MM.1S (cell line): ENCODE measurements at regions not wholly inside any gene's neighbourhood (a gene's known extent, or its start where the extent isn't known, plus 50 kb on each side); places are given as distances from the start of the nearest gene placed in this dataset.

Experiments used
- DNase-seq: peaks from one replicate; pipeline ENCODE4 v3.0.0-alpha.2; 2015
- H2AFZ ChIP-seq: fragments of 300-600 bp; sonication (generic); 2 replicates; pipeline ENCODE4 v1.6.0; 2016; ENCODE audit warnings: antibody characterized with exemption, low read length
- H3F3A ChIP-seq: fragments of 300-600 bp; sonication (generic); 2 replicates; pipeline ENCODE4 v1.6.1; 2016; ENCODE audit warnings: mild to moderate bottlenecking, antibody characterized with exemption, low read length, moderate library complexity, mixed read lengths; ENCODE audit not compliant: insufficient read depth
- H3K27ac ChIP-seq: fragments of 300-600 bp; sonication (generic); 2 replicates; pipeline ENCODE4 v1.5.1; 2016; ENCODE audit warnings: mild to moderate bottlenecking, low read length
- H3K27me3 ChIP-seq: fragments of 300-600 bp; sonication (generic); replicated peaks from 2 replicates; pipeline ENCODE4 v1.6.0; 2016; ENCODE audit warnings: low read length; ENCODE audit not compliant: insufficient read depth
- H3K36me3 ChIP-seq: fragments of 300-600 bp; sonication (generic); replicated peaks from 2 replicates; pipeline ENCODE4 v1.6.1; 2016; ENCODE audit warnings: mild to moderate bottlenecking, low read length, mixed read lengths; ENCODE audit not compliant: insufficient read depth
- H3K4me1 ChIP-seq: fragments of 300-600 bp; sonication (generic); 2 replicates; pipeline ENCODE4 v1.6.1; 2016; ENCODE audit warnings: low read length, mixed read lengths
- H3K4me2 ChIP-seq: fragments of 300-600 bp; sonication (generic); 2 replicates; pipeline ENCODE4 v1.6.0; 2016; ENCODE audit warnings: low read depth, low read length
- H3K4me3 ChIP-seq: fragments of 300-600 bp; sonication (generic); 2 replicates; pipeline ENCODE4 v1.5.1; 2016; ENCODE audit warnings: low read length, mixed read lengths
- H3K79me2 ChIP-seq: fragments of 300-600 bp; sonication (generic); 2 replicates; pipeline ENCODE4 v1.6.1; 2016; ENCODE audit warnings: mixed run types, low read length, mixed read lengths
- H3K9ac ChIP-seq: fragments of 300-600 bp; sonication (generic); 2 replicates; pipeline ENCODE4 v1.6.1; 2016; ENCODE audit warnings: low read length, mixed read lengths
- H3K9me2 ChIP-seq: fragments of 300-600 bp; sonication (generic); replicated peaks from 2 replicates; pipeline ENCODE4 v1.6.1; 2016; ENCODE audit warnings: mild to moderate bottlenecking, low read length, mixed read lengths; ENCODE audit not compliant: insufficient read depth
- H3K9me3 ChIP-seq: fragments of 300-600 bp; sonication (generic); replicated peaks from 2 replicates; pipeline ENCODE4 v1.6.1; 2016; ENCODE audit warnings: mild to moderate bottlenecking, low read length, mixed read lengths; ENCODE audit not compliant: insufficient read depth
- H4K20me1 ChIP-seq: fragments of 300-600 bp; sonication (generic); 2 replicates; pipeline ENCODE4 v1.6.1; 2016; ENCODE audit warnings: mild to moderate bottlenecking, low read length, moderate library complexity, mixed read lengths; ENCODE audit not compliant: insufficient read depth
- EZH2 ChIP-seq: fragments of 300-600 bp; sonication (generic); optimal IDR thresholded peaks from 2 replicates; pipeline ENCODE3; 2017; ENCODE audit warnings: low read depth, mild to moderate bottlenecking, antibody characterized with exemption, low read length, mixed read lengths
- EZH2phosphoT487 ChIP-seq: fragments of 300-600 bp; sonication (generic); IDR thresholded peaks from 2 replicates; pipeline ENCODE4 v1.6.1; 2018; ENCODE audit warnings: antibody characterized with exemption, low read length
- TF ChIP-seq, protein P1 (sequence below): fragments of 300-600 bp; sonication (generic); IDR thresholded peaks from 2 replicates; pipeline ENCODE4 v1.5.1; 2016; ENCODE audit warnings: antibody characterized with exemption, low read length, mixed read lengths

- TF ChIP-seq EZH2 (no peak), EZH2phosphoT487 (no peak)
- TF ChIP-seq, protein P1, sequence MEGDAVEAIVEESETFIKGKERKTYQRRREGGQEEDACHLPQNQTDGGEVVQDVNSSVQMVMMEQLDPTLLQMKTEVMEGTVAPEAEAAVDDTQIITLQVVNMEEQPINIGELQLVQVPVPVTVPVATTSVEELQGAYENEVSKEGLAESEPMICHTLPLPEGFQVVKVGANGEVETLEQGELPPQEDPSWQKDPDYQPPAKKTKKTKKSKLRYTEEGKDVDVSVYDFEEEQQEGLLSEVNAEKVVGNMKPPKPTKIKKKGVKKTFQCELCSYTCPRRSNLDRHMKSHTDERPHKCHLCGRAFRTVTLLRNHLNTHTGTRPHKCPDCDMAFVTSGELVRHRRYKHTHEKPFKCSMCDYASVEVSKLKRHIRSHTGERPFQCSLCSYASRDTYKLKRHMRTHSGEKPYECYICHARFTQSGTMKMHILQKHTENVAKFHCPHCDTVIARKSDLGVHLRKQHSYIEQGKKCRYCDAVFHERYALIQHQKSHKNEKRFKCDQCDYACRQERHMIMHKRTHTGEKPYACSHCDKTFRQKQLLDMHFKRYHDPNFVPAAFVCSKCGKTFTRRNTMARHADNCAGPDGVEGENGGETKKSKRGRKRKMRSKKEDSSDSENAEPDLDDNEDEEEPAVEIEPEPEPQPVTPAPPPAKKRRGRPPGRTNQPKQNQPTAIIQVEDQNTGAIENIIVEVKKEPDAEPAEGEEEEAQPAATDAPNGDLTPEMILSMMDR = no peak
- Histone ChIP-seq H3K4me3 (no peak overlapping the region), H3K27me3 (no peaks in the 10 kb centered on the region), H3F3A (no peaks in the 10 kb centered on the region), H3K79me2 (no peaks in the 10 kb centered on the region), H3K36me3 (no peaks in the 10 kb centered on the region), H3K9me2 (no peaks in the 10 kb centered on the region), H3K9me3 (no peaks in the 10 kb centered on the region), H3K9ac (no peak overlapping the region), H3K4me1 (no peaks in the 10 kb centered on the region), H3K27ac (no peak overlapping the region), H3K4me2 (no peak overlapping the region), H4K20me1 (no peaks in the 10 kb centered on the region), H2AFZ (no peak overlapping the region)
- no peak for DNase-seq
Observed at GRCh38 chr14:22500954-22501726, 87.9 kb downstream of the DAD1 start.

- Histone ChIP-seq H3K9ac (no peak overlapping the region), H3K9me3 (no peaks in the 10 kb centered on the region), H3K27me3 (no peaks in the 10 kb centered on the region), H3K4me2 (no peak overlapping the region), H3K79me2 (no peaks in the 10 kb centered on the region), H3K4me3 (no peak overlapping the region), H3K4me1 (no peaks in the 10 kb centered on the region), H3K9me2 (no peaks in the 10 kb centered on the region), H3F3A (no peaks in the 10 kb centered on the region), H4K20me1 (no peaks in the 10 kb centered on the region), H3K27ac (no peak overlapping the region), H2AFZ (no peak overlapping the region), H3K36me3 (no peaks in the 10 kb centered on the region)
- no peak for DNase-seq
- TF ChIP-seq EZH2phosphoT487 (no peak), EZH2 (no peak)
- TF ChIP-seq, protein P1 = no peak
Observed at GRCh38 chr14:22500525-22500924, 88.5 kb downstream of the DAD1 start.

GRCh38 chr14:22497671-22498093 lies 91.3 kb downstream of the DAD1 start:
- Histone ChIP-seq H3K79me2 (no peaks in the 10 kb centered on the region), H3K27me3 (no peaks in the 10 kb centered on the region), H3K9ac (no peak overlapping the region), H3K4me2 (no peak overlapping the region), H3K4me3 (no peak overlapping the region), H2AFZ (no peak overlapping the region), H3K9me3 (no peaks in the 10 kb centered on the region), H3K27ac (no peak overlapping the region), H3K9me2 (no peaks in the 10 kb centered on the region), H3F3A (no peaks in the 10 kb centered on the region), H4K20me1 (no peaks in the 10 kb centered on the region), H3K4me1 (no peaks in the 10 kb centered on the region), H3K36me3 (no peaks in the 10 kb centered on the region)
- TF ChIP-seq EZH2phosphoT487 (no peak), EZH2 (no peak)
- TF ChIP-seq, protein P1 = no peak
- no peak for DNase-seq
